HCT116 (cell line): ENCODE measurements at regions not wholly inside any gene's neighbourhood (a gene's known extent, or its start where the extent isn't known, plus 50 kb on each side); places are given as distances from the start of the nearest gene placed in this dataset.

Experiments
- ATAC-seq: fragments of 200-7000 bp; cut with Tn5 transposase; 2 replicates; pipeline ENCODE4 v1.9.1; 2020; ENCODE audit warnings: mild to moderate bottlenecking, moderate library complexity
- BruUV-seq: library from RNA; stranded (reverse); fragments of 400-500 nt; replicated peaks from 2 replicates; lab custom pipeline; 2021; lab: Mats Ljungman, UMichigan
- CTCF ChIA-PET: fragments of 300-600 bp; sonication (Branson Sonifier 250); formaldehyde crosslinking; loops from one replicate; lab custom pipeline; 2021; ENCODE audit warnings: antibody characterized with exemption; lab: Charles Lee
- POLR2A ChIA-PET: fragments of 300-600, 350-600 bp; sonication (Branson Sonifier 250); formaldehyde crosslinking; loops from one replicate; lab custom pipeline; 2021; ENCODE audit warnings: antibody characterized with exemption; lab: Charles Lee
- RAD21 ChIA-PET, 2 experiments: fragments of 300-600 bp; sonication (Branson Sonifier 250); formaldehyde crosslinking; loops; one replicate each; lab custom pipeline; 2023; ENCODE audit warnings: low total read pairs in 2 of 2; ENCODE audit not compliant: uncharacterized antibody in 2 of 2, unreplicated experiment in 2 of 2, low non-redundant PET in 1 of 2; lab: Charles Lee
- DNase-seq: peaks from one replicate; pipeline ENCODE4 v3.0.0-alpha.2; 2010; ENCODE audit warnings: low read depth, low spot score
- H2AFZ ChIP-seq: fragments of 200-600 bp; shearing (Covaris generic), sonication (generic); 2 replicates; pipeline ENCODE4 v1.6.1; 2017; ENCODE audit warnings: low read depth, mixed run types, mixed read lengths, antibody characterized with exemption, low read length; ENCODE audit not compliant: poor library complexity, severe bottlenecking
- H3K27ac ChIP-seq: 2 replicates; pipeline ENCODE4 v1.5.1; 2012; ENCODE audit warnings: low read depth, low read length
- H3K27me3 ChIP-seq: fragments of 200-600 bp; sonication (generic); 2 replicates; pipeline ENCODE4 v1.6.1; 2016; ENCODE audit warnings: mixed run types, low read length, mixed read lengths; ENCODE audit not compliant: insufficient read depth
- H3K36me3 ChIP-seq, 2 experiments: fragments of 200-500 bp in 1 of 2; fragments of 200-600 bp in 1 of 2; sonication (Bioruptor generic) in 1 of 2; sonication (generic) in 1 of 2; 2 replicates each; pipeline versions ENCODE4 v1.5.1 to v1.6.1; 2014 to 2016; ENCODE audit warnings: low read length in 2 of 2, inconsistent platforms in 1 of 2, mixed read lengths in 1 of 2, mixed run types in 1 of 2; ENCODE audit not compliant: insufficient read depth in 2 of 2, control insufficient read depth in 1 of 2
- H3K4me1 ChIP-seq, 2 experiments: fragments of 200-600 bp in 1 of 2; sonication (generic) in 1 of 2; 2 replicates each; pipeline versions ENCODE4 v1.5.1 to v1.6.1; 2012 to 2017; ENCODE audit warnings: low read length in 2 of 2, inconsistent platforms in 1 of 2, mild to moderate bottlenecking in 1 of 2, mixed read lengths in 1 of 2, mixed run types in 1 of 2, moderate library complexity in 1 of 2; ENCODE audit not compliant: insufficient read depth in 2 of 2, control insufficient read depth in 1 of 2
- H3K4me2 ChIP-seq: fragments of 200-600 bp; sonication (generic); 2 replicates; pipeline ENCODE4 v1.6.1; 2017; ENCODE audit warnings: mixed run types, low read length, mixed read lengths
- H3K4me3 ChIP-seq, 2 experiments: fragments of 200-600 bp in 1 of 2; sonication (generic) in 1 of 2; replicated peaks in 1 of 2; 2 replicates each; pipeline ENCODE4 v1.5.1; 2011 to 2016; ENCODE audit warnings: low read length in 2 of 2, control low read depth in 1 of 2, low read depth in 1 of 2, mild to moderate bottlenecking in 1 of 2, mixed read lengths in 1 of 2, mixed run types in 1 of 2
- H3K79me2 ChIP-seq: fragments of 200-600 bp; sonication (generic); 2 replicates; pipeline ENCODE4 v1.6.1; 2017; ENCODE audit warnings: mild to moderate bottlenecking, mixed run types, low read length, moderate library complexity, mixed read lengths; ENCODE audit not compliant: insufficient read depth
- H3K9ac ChIP-seq: fragments of 200-600 bp; sonication (generic); 2 replicates; pipeline ENCODE4 v1.6.1; 2016; ENCODE audit warnings: low read length, mixed read lengths
- H3K9me2 ChIP-seq: fragments of 200-600 bp; sonication (generic), shearing (Covaris generic); 2 replicates; pipeline ENCODE4 v1.6.1; 2017; ENCODE audit warnings: mixed run types, mild to moderate bottlenecking, moderate library complexity; ENCODE audit not compliant: insufficient read depth
- H3K9me3 ChIP-seq, 2 experiments: fragments of 200-500 bp in 1 of 2; fragments of 200-600 bp in 1 of 2; sonication (Bioruptor generic) in 1 of 2; sonication (generic) in 1 of 2; 2 replicates each; pipeline ENCODE4 v1.6.1; 2014 to 2017; ENCODE audit warnings: low read length in 2 of 2, mixed read lengths in 2 of 2, inconsistent platforms in 1 of 2, low read depth in 1 of 2, mild to moderate bottlenecking in 1 of 2, mixed run types in 1 of 2, moderate library complexity in 1 of 2; ENCODE audit not compliant: control insufficient read depth in 1 of 2, insufficient read depth in 1 of 2
- H4K20me1 ChIP-seq: fragments of 200-600 bp; sonication (generic), shearing (Covaris generic); 2 replicates; pipeline ENCODE4 v1.6.1; 2017; ENCODE audit warnings: mixed run types, mild to moderate bottlenecking, moderate library complexity; ENCODE audit not compliant: insufficient read depth
- ATF3 ChIP-seq: IDR thresholded peaks from 2 replicates; pipeline ENCODE4 v1.6.1; 2012
- CBX3 ChIP-seq: IDR thresholded peaks from 2 replicates; pipeline ENCODE4 v1.6.1; 2012; ENCODE audit warnings: low read depth
- CTCF ChIP-seq, 3 experiments: fragments of 200-600 bp in 1 of 3; sonication (generic) in 1 of 3; IDR thresholded peaks in 2 of 3; conservative IDR thresholded peaks in 1 of 3; 2 replicates each; pipeline ENCODE4 v1.5.1; 2012 to 2017; ENCODE audit warnings: low read depth in 2 of 3, low read length in 2 of 3, antibody characterized with exemption in 1 of 3, borderline replicate concordance in 1 of 3, control low read depth in 1 of 3, mild to moderate bottlenecking in 1 of 3, mixed read lengths in 1 of 3, mixed run types in 1 of 3, moderate library complexity in 1 of 3; ENCODE audit not compliant: insufficient read depth in 1 of 3
- EGR1 ChIP-seq: IDR thresholded peaks from 2 replicates; pipeline ENCODE4 v1.6.1; 2012; ENCODE audit warnings: low read depth
- ELF1 ChIP-seq: IDR thresholded peaks from 2 replicates; pipeline ENCODE4 v1.6.1; 2012; ENCODE audit warnings: low read depth, borderline replicate concordance
- EZH2 ChIP-seq: fragments of 200-600 bp; sonication (generic); IDR thresholded peaks from 2 replicates; pipeline ENCODE4 v1.6.1; 2017; ENCODE audit warnings: antibody characterized with exemption, mixed run types
- EZH2phosphoT487 ChIP-seq: fragments of 200-600 bp; IDR thresholded peaks from 2 replicates; pipeline ENCODE4 v1.6.1; 2018; ENCODE audit warnings: antibody characterized with exemption, borderline replicate concordance
- FOSL1 ChIP-seq: IDR thresholded peaks from 2 replicates; pipeline ENCODE4 v1.6.1; 2012; ENCODE audit warnings: low read depth
- JUND ChIP-seq: IDR thresholded peaks from 2 replicates; pipeline ENCODE4 v1.6.1; 2012
- MAX ChIP-seq: IDR thresholded peaks from 2 replicates; pipeline ENCODE4 v1.6.1; 2012
- POLR2A ChIP-seq: IDR thresholded peaks from 2 replicates; pipeline ENCODE4 v1.7.0; 2011; ENCODE audit warnings: borderline replicate concordance; ENCODE audit not compliant: insufficient read depth, insufficient read length; ENCODE audit errors: extremely low read depth
- RAD21 ChIP-seq: IDR thresholded peaks from 2 replicates; pipeline ENCODE4 v1.6.1; 2012; ENCODE audit warnings: low read depth, mild to moderate bottlenecking
- SP1 ChIP-seq: IDR thresholded peaks from 2 replicates; pipeline ENCODE4 v1.6.1; 2012; ENCODE audit warnings: low read depth
- TCF7L2 ChIP-seq: IDR thresholded peaks from 2 replicates; pipeline ENCODE4 v1.7.0; 2011; ENCODE audit warnings: borderline replicate concordance, inconsistent platforms; ENCODE audit not compliant: insufficient read depth, insufficient read length; ENCODE audit errors: extremely low read depth
- YY1 ChIP-seq: IDR thresholded peaks from 2 replicates; pipeline ENCODE4 v1.6.1; 2011; ENCODE audit warnings: low read length, low read depth, moderate library complexity, mild to moderate bottlenecking; ENCODE audit not compliant: insufficient replicate concordance; ENCODE audit errors: extremely low read depth
- ZBTB33 ChIP-seq: IDR thresholded peaks from 2 replicates; pipeline ENCODE4 v1.6.1; 2011; ENCODE audit warnings: mild to moderate bottlenecking, low read length, moderate library complexity; ENCODE audit not compliant: insufficient replicate concordance; ENCODE audit errors: extremely low read depth
- ZNF274 ChIP-seq: fragments of 200-500 bp; sonication (Bioruptor generic); IDR thresholded peaks from 2 replicates; pipeline ENCODE4 v1.6.1; 2014; ENCODE audit warnings: mild to moderate bottlenecking, low read depth, low read length, inconsistent platforms
- intact Hi-C: fragments of 100-400 bp; cut with micrococcal nuclease; formaldehyde crosslinking; loops from 2 replicates; pipeline ENCODE4 v1.10.0; 2022

GRCh38 chr12:5305425-5305824 lies 126.5 kb upstream of the NTF3 start:
- no peaks in the 10 kb centered on the region for H3K27me3 ChIP-seq
- H3K27ac ChIP-seq, result no peak overlapping the region
- intact Hi-C loops, result no loop called here
- no peak overlapping the region for H3K9ac ChIP-seq
- no peak overlapping the region for H3K4me2 ChIP-seq
- ChIA-PET CTCF (no interaction called here), RAD21 (no interaction called here), POLR2A (no interaction called here)
- no peaks in the 10 kb centered on the region for H3K9me3 ChIP-seq
- DNase-seq, result no peak
- H3K9me2 ChIP-seq, result no peaks in the 10 kb centered on the region
- H2AFZ ChIP-seq, result no peak overlapping the region
- H3K4me1 ChIP-seq, result no peaks in the 10 kb centered on the region
- H3K79me2 ChIP-seq, result no peaks in the 10 kb centered on the region
- H3K36me3 ChIP-seq, result no peaks in the 10 kb centered on the region
- TF ChIP-seq ZBTB33, result no peak
- TF ChIP-seq SP1, result no peak
- no peak for TF ChIP-seq ZNF274
- TF ChIP-seq EGR1, result no peak
- TF ChIP-seq EZH2, result no peak
- no peak for TF ChIP-seq MAX
- TF ChIP-seq CBX3, result no peak
- no peak for TF ChIP-seq RAD21
- TF ChIP-seq TCF7L2, result no peak
- TF ChIP-seq ATF3, result no peak
- TF ChIP-seq EZH2phosphoT487, result no peak
- no peak for TF ChIP-seq CTCF (IDR thresholded peaks at IDR 0.05 in 2 of 3, conservative IDR thresholded peaks at IDR 0.05 in 1 of 3; ENCODE audit: borderline replicate concordance in 1 of 3, insufficient read depth in 1 of 3, low read depth in 2 of 3, low read length in 2 of 3)
- no peak for TF ChIP-seq JUND
- no peak for TF ChIP-seq FOSL1
- no peak for TF ChIP-seq ELF1
- TF ChIP-seq YY1, result no peak
- TF ChIP-seq POLR2A, result no peak
- no peak for ATAC-seq
- no peak overlapping the region for H3K4me3 ChIP-seq
- H4K20me1 ChIP-seq, result no peaks in the 10 kb centered on the region
- no TSS peak for BruUV-seq
